ENCODE measurements at regions not wholly inside any gene's neighbourhood (a gene's known extent, or its start where the extent isn't known, plus 50 kb on each side); places are given as distances from the start of the nearest gene placed in this dataset.

DNA sequence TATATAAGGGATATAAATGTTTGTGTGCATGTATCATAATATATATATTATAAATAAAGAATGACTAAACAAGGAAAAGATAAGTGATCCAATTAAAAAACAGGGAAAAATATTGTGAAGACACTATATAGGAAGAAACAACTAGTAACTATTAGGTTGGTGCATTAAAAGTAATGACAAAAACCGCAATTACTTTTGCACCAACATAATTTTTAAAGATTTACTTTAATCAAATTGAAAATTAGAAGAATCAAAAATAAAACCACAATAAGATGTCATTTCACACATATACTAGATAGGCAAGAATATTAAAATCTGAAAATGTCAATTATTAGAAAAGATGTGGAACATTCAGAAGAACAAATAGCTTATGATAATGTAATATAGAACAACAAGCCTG, 595.9 kb downstream of the KCNJ3 start:
- TF ChIP-seq CTCF (IDR thresholded peaks at IDR 0.05) (no peak), POLR2A (IDR thresholded peaks at IDR 0.05) (no peak)

Data from heart left ventricle (tissue), 13 donors.